HUDEP-2 (cell line): ENCODE measurements at regions not wholly inside any gene's neighbourhood (a gene's known extent, or its start where the extent isn't known, plus 50 kb on each side); places are given as distances from the start of the nearest gene placed in this dataset.
"Not testable (repeated sequence)": the region's sequence is repeated elsewhere in the genome, so short reads cannot be mapped to it uniquely, and the experiment has no call there.

ENCODE experiments used
- DNase-seq, 76 experiments: peaks; one replicate each; lab custom pipeline; 2025; ENCODE audit not compliant: unreplicated experiment in 76 of 76; lab: John Stamatoyannopoulos, UW

GRCh38 chr16:16610389-16610967, 231.5 kb downstream of the NPIPA7 start:
- DNase-seq, result not testable (repeated sequence)

GRCh38 chr16:16613212-16613611, 234.3 kb downstream of the NPIPA7 start:
- DNase-seq, result not testable (repeated sequence)

- DNase-seq, result not testable (repeated sequence)
Measured at GRCh38 chr16:16614484-16614883, 235.5 kb downstream of the NPIPA7 start.

GRCh38 chr16:16618963-16619465, 240.1 kb downstream of the NPIPA7 start:
- DNase-seq, result not testable (repeated sequence)

- not testable (repeated sequence) for DNase-seq
Measured at GRCh38 chr16:16624367-16624766, 245.4 kb downstream of the NPIPA7 start.

- DNase-seq, result not testable (repeated sequence)
Measured at GRCh38 chr16:16625140-16625539, 246.2 kb downstream of the NPIPA7 start.

- not testable (repeated sequence) for DNase-seq
Measured at GRCh38 chr16:16627865-16628264, 248.9 kb downstream of the NPIPA7 start.

- not testable (repeated sequence) for DNase-seq
Measured at GRCh38 chr16:16638231-16638630, 259.3 kb downstream of the NPIPA7 start.

GRCh38 chr16:16638714-16639113, 259.8 kb downstream of the NPIPA7 start:
- not testable (repeated sequence) for DNase-seq

- not testable (repeated sequence) for DNase-seq
Measured at GRCh38 chr16:16643828-16644227, 264.9 kb downstream of the NPIPA7 start.

- not testable (repeated sequence) for DNase-seq
Measured at GRCh38 chr16:16648002-16648401, 269.1 kb downstream of the NPIPA7 start.

- DNase-seq, result not testable (repeated sequence)
Measured at GRCh38 chr16:16672180-16672812, 293.4 kb downstream of the NPIPA7 start.

GRCh38 chr16:16674820-16675219, 295.9 kb downstream of the NPIPA7 start:
- not testable (repeated sequence) for DNase-seq

- not testable (repeated sequence) for DNase-seq
Measured at GRCh38 chr16:16721849-16722248, 342.9 kb downstream of the NPIPA7 start.

- not testable (repeated sequence) for DNase-seq
Measured at GRCh38 chr16:16722666-16723065, 343.7 kb downstream of the NPIPA7 start.

- DNase-seq, result not testable (repeated sequence)
Measured at GRCh38 chr16:16723819-16724519, 345.0 kb downstream of the NPIPA7 start.

- DNase-seq, result not testable (repeated sequence)
Measured at GRCh38 chr16:16727048-16727447, 348.1 kb downstream of the NPIPA7 start.

GRCh38 chr16:16742573-16742972, 363.6 kb downstream of the NPIPA7 start:
- DNase-seq, result not testable (repeated sequence)

GRCh38 chr16:16754992-16755667, 376.2 kb downstream of the NPIPA7 start:
- not testable (repeated sequence) for DNase-seq

- DNase-seq, result no peak
Measured at GRCh38 chr16:16763449-16763848, 384.5 kb downstream of the NPIPA7 start.

- DNase-seq, result not testable (repeated sequence)
Measured at GRCh38 chr16:16770717-16771116, 391.8 kb downstream of the NPIPA7 start.
